Activated CD4-positive, alpha-beta T cell treated with anti-CD3 and anti-CD28 coated beads for 1 hour (primary cell): ENCODE measurements at regions not wholly inside any gene's neighbourhood (a gene's known extent, or its start where the extent isn't known, plus 50 kb on each side); places are given as distances from the start of the nearest gene placed in this dataset.

ENCODE experiments used
- DNase-seq: peaks from one replicate; pipeline ENCODE4 v3.0.0-alpha.2; 2020

GRCh38 chr6:44771647-44772415 is 384.3 kb downstream of the CDC5L start:
- DNase-seq: no peak

GRCh38 chr6:44772838-44773237 is 385.3 kb downstream of the CDC5L start:
- DNase-seq: no peak

GRCh38 chr6:44775121-44775520 is 387.6 kb downstream of the CDC5L start:
- DNase-seq: no peak

- no peak for DNase-seq
Measured at GRCh38 chr6:44776344-44776743, 388.8 kb downstream of the CDC5L start.

GRCh38 chr6:44778513-44778912 is 391.0 kb downstream of the CDC5L start:
- DNase-seq: no peak
